Glomerular visceral epithelial cell (primary cell): ENCODE measurements at regions not wholly inside any gene's neighbourhood (a gene's known extent, or its start where the extent isn't known, plus 50 kb on each side); places are given as distances from the start of the nearest gene placed in this dataset.
"Not testable (repeated sequence)": the region's sequence is repeated elsewhere in the genome, so short reads cannot be mapped to it uniquely, and the experiment has no call there.

Source experiments
- DNase-seq: peaks from one replicate; pipeline ENCODE4 v3.0.0-alpha.2; 2016; ENCODE audit errors: extremely low spot score

DNA sequence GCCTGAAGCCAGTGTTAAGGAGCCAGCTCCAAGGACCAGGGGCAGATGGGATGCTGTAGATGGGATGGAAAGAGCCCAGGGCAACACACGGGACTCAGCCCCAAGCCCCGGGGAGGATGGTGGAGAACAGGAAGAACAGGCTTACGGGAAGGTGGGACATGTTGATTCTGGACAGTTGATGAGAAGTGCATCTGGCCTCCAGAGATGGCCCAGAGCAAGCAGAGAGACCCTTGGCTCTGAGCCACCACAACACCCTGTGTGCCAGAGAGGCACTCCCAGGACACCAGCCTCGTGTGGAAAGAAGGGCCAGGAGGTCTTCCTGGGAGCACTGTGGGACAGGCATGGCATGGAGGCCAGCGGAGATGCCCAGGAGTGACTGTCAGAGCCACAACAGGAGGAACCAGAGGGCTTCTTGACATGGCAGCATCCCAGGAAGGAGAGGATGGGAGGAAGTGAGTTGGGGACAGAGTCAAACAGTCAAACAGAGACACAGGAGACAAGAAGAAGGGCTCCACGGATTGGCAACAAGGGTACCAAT is 156.3 kb upstream of the MVB12B start:
- no peak for DNase-seq

GRCh38 chr9:126171641-126172040 is 155.0 kb upstream of the MVB12B start:
- DNase-seq = no peak

DNA sequence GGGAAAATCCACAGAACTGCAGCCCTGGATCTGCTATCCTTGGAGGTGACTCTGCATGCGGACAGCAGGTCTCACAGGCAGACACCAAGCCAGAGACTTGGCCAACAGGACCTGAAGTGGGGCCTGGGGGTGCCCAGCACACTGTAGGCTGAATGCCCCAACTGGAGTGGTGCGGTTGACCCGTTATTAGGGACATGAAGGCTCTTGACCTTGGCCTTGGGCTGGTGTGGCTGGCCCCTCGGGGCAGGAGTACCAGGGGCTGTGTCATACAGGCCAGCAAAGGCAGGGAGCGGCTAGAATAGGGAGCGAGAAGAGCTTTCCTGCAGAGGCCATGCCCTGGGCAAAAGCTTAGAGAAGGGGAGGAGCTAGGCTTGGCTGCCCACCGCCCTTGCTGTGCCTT is 153.2 kb upstream of the MVB12B start:
- DNase-seq = no peak

DNA sequence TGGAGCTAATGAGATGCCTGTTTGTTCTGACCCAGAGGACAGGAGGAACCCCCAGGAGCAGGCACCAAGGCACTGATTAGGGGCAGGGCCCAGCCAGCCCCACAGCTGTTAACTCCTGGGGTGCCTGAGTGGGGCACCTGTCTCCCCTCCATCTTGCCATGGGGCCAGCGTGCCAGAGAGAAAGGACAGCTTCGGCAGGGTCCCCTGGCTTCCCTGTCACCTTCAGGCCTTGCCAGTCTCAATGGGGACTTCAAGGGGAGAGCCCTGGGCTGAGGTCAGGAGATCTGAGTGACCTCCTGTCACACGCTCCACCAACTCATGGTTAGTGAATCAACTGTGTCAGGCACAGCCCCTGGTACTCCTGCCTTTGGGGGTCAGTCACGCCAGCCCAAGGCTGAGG is 152.7 kb upstream of the MVB12B start:
- no peak for DNase-seq

DNA sequence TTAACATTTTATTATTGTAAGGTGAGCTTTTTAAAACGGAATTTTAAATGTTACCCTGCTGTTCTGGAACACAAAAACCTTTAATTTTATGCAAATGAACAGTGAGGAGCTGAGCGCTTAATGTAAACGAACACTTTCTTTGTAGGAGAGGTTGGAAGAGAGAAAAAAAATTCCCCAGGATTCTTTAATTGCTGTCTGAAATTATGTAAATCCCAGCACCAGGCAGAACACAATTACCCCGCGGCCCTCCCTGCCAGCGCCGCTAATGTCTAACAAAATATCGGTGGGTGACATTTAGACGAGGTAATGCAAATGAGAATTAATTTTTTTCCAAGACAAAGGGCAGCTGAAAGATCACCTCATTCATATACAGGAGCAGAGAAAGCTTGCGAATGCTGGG is 143.4 kb upstream of the MVB12B start:
- DNase-seq = no peak

GRCh38 chr9:126190994-126191393 is 135.6 kb upstream of the MVB12B start:
- DNase-seq = not testable (repeated sequence)

GRCh38 chr9:126198854-126199253 is 127.8 kb upstream of the MVB12B start:
- DNase-seq = no peak

DNA sequence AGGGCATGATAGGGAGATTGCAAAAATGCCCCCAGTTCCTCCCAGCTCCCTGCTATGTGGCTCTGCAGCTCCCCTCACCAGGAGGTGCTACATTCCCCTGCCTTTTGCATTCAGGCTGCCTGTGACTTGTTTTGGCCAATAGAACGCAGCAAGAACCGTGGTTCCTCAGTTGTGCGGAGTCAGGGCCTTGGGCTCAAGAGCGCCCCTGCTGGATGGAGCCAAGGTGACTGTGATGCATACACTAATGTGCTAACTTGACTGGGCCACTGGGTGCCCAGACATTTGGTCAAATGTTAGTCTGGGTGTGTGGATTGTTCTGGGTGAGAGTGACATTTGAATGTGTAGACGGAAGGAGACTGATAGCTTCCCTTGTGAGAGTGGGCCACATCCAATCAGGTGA is 123.3 kb upstream of the MVB12B start:
- DNase-seq = no peak

DNA sequence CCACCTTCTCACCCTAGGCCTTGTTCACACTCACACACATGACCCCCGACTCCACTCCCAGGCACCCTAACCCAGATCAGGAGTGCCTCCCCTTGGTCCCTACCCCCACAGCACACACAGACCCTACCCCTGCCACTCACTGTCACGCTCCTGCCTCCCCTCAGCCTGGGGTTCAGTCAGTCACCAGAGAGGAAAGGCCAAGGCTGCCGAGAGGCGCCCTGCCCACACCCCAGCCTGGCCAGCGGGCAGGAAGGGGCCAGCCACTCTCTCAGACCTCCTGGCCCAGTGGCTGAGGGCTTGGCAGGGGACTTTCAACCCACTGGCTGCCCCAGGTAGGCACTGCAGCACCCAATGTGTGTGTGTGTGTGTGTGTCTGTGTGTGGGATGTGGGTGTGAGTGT is 122.4 kb upstream of the MVB12B start:
- DNase-seq = no peak

- no peak for DNase-seq
These were observed 121.9 kb upstream of the MVB12B start for GRCh38 chr9:126204708-126205225.

DNA sequence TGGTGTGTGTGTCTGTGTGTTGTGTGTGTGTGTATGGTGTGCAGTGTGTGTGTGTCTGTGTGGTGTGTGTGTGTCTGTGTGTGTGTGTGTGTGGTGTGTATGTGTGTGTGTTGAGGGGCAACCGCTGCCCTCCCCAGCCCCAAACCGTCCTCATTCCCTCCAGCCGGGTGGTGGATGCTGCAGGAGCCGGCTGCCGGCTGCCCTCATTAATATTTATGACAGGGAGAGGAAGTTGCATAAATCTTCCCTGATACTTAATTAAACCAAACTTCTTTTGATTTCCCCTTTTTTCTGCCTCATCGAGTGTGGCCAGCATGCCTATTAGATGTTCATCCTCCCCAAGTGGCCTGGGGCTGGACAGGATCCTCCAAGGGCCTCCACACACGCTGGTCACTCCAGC is 121.4 kb upstream of the MVB12B start:
- no peak for DNase-seq

DNA sequence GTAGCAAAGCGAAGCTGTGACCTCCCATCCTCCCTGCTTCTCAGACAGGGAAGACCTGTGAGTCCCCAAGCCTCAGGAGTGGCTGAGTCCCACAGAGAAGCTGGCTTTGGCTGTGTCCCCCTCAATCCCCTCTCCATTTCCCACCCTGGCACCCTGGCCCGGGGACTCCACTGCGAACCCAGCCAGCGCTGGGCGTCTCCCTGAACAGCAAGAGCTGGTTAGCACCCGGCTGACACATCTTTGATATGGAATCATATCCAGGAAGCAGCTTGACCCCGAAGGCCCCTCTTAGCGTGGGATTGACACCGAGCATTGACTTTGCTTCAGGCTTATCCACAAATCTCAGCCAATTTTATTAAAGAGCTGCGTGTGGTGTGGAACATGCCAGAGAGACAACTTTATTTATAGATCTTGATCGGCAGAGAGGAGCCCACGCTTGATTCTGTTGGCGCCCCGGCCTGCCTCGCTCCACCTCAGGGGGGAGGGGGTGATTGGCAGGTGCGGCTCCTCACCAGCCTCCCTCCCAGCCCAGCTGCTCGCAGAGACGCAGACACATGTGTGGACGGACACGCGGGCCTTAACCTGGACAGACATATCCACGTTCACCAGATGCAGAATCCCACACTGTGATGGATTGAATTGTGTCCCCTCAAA is 120.7 kb upstream of the MVB12B start:
- DNase-seq = no peak

- DNase-seq = no peak
These were observed 119.4 kb upstream of the MVB12B start for GRCh38 chr9:126207256-126207655.

GRCh38 chr9:126208216-126208758 is 118.3 kb upstream of the MVB12B start:
- no peak for DNase-seq

DNA sequence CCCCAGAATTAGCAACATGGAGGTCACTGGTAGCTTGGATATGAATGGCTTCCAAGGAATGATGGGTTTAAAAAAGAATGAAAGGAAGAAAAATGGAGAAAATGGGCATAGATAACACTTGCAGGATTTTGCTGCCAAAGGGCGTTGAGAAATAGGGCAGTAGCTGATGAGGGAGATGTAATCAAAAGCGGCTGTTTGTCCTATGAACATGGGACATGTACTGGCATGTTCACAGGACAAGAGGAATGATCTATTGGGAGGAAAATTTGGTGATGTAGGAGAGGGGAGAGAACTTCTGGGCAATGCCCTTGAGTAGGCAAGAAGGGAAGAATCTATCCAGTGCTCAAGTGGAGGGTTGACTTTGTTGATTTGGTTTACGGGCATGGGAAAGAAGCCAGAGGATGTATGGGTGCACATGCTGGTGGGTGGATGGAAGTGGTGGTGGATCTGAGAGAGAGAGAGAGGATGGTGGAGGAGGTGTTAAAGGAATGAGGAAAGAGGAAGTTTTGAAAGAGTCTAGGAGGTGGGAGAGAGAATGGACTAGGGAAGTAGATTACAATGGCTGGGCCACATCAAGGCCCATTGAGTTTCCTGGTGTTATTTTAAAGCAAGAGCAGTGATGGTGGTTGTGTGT is 115.1 kb upstream of the MVB12B start:
- no peak for DNase-seq

DNA sequence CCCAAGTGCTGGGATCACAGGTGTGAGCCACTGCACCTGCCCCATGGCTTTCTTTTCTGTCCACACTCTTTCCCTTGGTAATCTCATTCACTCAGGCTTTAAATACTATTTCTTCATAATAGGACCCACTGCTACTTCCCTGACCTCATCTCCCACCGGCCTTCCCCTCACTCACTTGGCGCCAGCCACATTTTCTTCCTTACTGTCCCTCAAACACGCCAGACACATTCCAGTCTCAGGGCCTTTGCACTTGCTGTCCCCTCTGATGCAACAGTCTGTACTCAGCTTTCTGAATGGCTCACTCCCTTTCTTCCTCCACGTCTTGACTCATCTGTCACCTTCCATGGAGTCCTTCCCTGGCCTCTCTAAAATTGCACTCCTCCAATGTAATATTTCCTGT is 111.1 kb upstream of the MVB12B start:
- DNase-seq = no peak

- no peak for DNase-seq
These were observed 109.8 kb upstream of the MVB12B start for GRCh38 chr9:126216826-126217225.

DNA sequence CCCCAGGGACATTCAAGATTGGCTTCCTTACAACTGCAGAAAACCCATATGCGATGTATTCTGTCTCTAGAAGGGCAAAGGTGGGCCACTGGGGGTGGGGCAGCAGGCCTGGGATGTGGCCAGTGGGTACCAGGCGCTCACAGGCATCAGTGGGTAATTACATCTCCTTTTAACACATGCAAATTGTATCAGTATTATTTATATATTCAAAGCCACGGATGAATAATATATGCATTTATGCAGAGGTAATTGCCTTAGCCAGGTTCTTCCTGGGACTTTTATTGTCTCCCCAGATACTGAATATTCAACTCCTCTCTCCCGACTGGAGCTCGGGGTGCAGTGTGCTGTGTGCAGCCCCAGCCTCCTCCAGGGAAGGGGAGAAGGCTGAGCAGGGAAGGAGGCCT is 109.4 kb upstream of the MVB12B start:
- DNase-seq = no peak

GRCh38 chr9:126217797-126218196 is 108.8 kb upstream of the MVB12B start:
- DNase-seq = no peak

- DNase-seq = no peak
These were observed 108.1 kb upstream of the MVB12B start for GRCh38 chr9:126218359-126219125.

DNA sequence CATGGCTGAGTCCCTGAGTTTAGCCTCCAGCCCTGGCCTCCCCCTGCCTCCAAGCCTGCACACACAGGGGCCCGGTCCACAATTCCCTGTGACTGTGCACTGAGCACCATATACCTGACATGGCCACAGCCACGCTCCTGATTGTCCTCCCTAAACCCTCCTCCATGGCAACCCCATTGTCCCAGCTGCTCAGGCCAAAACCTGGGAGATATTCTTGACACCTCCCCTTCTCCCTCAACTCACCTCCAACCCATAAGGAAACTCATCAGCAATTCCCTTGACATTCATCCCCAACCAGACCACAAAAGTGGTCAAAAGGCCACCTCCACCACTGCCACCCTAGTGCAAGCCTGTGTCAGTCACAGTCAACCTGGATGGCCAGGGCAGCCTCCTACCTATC is 107.5 kb upstream of the MVB12B start:
- DNase-seq = no peak

DNA sequence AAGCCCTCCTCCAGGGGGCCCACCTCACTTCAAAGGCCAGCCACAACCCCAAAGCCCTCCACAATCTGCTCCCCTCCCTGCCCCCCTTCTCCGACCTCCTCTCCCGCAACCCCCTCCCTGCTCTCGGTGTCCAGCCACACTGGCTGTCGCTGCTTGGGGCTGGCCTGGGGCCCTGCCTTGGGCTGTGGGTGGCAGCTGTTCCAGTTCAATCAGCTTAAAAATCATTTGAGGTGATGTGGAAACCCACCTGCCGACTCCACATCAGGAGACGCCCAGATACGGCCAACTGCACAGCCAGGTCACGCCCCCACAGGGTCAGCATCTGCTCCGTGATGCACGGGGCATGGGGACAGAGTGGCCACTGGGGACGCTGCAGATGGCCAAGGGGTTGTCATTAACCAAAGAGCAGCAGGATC is 107.0 kb upstream of the MVB12B start:
- DNase-seq = no peak
